Neural progenitor cell (in vitro differentiated cells): ENCODE measurements at regions not wholly inside any gene's neighbourhood (a gene's known extent, or its start where the extent isn't known, plus 50 kb on each side); places are given as distances from the start of the nearest gene placed in this dataset.

Source experiments
- EZH2 ChIP-seq: fragments of 200-600 bp; sonication (generic); IDR thresholded peaks from 2 replicates; pipeline ENCODE4 v1.6.1; 2017; ENCODE audit warnings: antibody characterized with exemption, mild to moderate bottlenecking, moderate library complexity
- EZH2phosphoT487 ChIP-seq: fragments of 200-600 bp; sonication (generic); IDR thresholded peaks from 2 replicates; pipeline ENCODE4 v1.6.1; 2017; ENCODE audit warnings: antibody characterized with exemption
- TF ChIP-seq, protein P1 (sequence below): fragments of 200-600 bp; sonication (generic); IDR thresholded peaks from 2 replicates; pipeline ENCODE4 v1.5.1; 2017; ENCODE audit warnings: antibody characterized with exemption, mild to moderate bottlenecking

DNA sequence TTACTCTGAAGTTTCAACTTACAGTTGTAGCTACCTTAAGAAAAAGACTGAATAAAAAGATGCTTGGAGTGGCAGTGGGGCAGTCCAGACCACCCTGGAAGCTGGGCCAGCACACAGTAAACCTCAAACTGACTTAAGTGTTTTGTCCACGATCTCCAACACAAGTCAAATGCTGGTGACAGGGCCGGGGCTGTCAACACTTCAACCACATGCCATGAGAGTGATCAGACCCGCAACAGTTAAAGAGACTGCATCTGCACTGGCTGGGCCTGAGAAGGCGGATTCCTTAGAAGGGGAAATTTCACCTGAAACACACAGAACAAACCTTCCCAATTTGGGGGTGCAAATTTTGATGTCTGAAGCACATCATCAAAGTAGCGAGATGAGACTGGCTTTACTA lies 223.5 kb upstream of the CAND1 start:
- TF ChIP-seq, protein P1, sequence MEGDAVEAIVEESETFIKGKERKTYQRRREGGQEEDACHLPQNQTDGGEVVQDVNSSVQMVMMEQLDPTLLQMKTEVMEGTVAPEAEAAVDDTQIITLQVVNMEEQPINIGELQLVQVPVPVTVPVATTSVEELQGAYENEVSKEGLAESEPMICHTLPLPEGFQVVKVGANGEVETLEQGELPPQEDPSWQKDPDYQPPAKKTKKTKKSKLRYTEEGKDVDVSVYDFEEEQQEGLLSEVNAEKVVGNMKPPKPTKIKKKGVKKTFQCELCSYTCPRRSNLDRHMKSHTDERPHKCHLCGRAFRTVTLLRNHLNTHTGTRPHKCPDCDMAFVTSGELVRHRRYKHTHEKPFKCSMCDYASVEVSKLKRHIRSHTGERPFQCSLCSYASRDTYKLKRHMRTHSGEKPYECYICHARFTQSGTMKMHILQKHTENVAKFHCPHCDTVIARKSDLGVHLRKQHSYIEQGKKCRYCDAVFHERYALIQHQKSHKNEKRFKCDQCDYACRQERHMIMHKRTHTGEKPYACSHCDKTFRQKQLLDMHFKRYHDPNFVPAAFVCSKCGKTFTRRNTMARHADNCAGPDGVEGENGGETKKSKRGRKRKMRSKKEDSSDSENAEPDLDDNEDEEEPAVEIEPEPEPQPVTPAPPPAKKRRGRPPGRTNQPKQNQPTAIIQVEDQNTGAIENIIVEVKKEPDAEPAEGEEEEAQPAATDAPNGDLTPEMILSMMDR = no peak
- TF ChIP-seq EZH2 (no peak), EZH2phosphoT487 (no peak)
